ENCODE measurements at regions not wholly inside any gene's neighbourhood (a gene's known extent, or its start where the extent isn't known, plus 50 kb on each side); places are given as distances from the start of the nearest gene placed in this dataset.

GRCh38 chr11:127369356-127369755 lies 368.8 kb upstream of the KIRREL3 start:
- no peak for DNase-seq

GRCh38 chr11:127362754-127363308 lies 362.3 kb upstream of the KIRREL3 start:
- no peak for DNase-seq

GRCh38 chr11:127358160-127358559 lies 357.6 kb upstream of the KIRREL3 start:
- DNase-seq = no peak

- DNase-seq = no peak
Observed at GRCh38 chr11:127350476-127350875, 349.9 kb upstream of the KIRREL3 start.

GRCh38 chr11:127345819-127346459 lies 345.4 kb upstream of the KIRREL3 start:
- DNase-seq = no peak

GRCh38 chr11:127340438-127340837 lies 339.9 kb upstream of the KIRREL3 start:
- DNase-seq = no peak

- no peak for DNase-seq
Observed at GRCh38 chr11:127339376-127339775, 338.8 kb upstream of the KIRREL3 start.

- DNase-seq = no peak
Observed at GRCh38 chr11:127338380-127339259, 338.1 kb upstream of the KIRREL3 start.

- DNase-seq = no peak
Observed at GRCh38 chr11:127334466-127334865, 333.9 kb upstream of the KIRREL3 start.

- DNase-seq = no peak
Observed at GRCh38 chr11:127332896-127333295, 332.3 kb upstream of the KIRREL3 start.

- no peak for DNase-seq
Observed at GRCh38 chr11:127330044-127330443, 329.5 kb upstream of the KIRREL3 start.

- DNase-seq = no peak
Observed at GRCh38 chr11:127308291-127308690, 307.7 kb upstream of the KIRREL3 start.

GRCh38 chr11:127307700-127308099 lies 307.1 kb upstream of the KIRREL3 start:
- no peak for DNase-seq

GRCh38 chr11:127304634-127305033 lies 304.1 kb upstream of the KIRREL3 start:
- DNase-seq = no peak

- DNase-seq = no peak
Observed at GRCh38 chr11:127288926-127289325, 288.4 kb upstream of the KIRREL3 start.

GRCh38 chr11:127281534-127281933 lies 281.0 kb upstream of the KIRREL3 start:
- DNase-seq = no peak

GRCh38 chr11:127275774-127276173 lies 275.2 kb upstream of the KIRREL3 start:
- no peak for DNase-seq

- DNase-seq = no peak
Observed at GRCh38 chr11:127274328-127274676, 273.7 kb upstream of the KIRREL3 start.

GRCh38 chr11:127273593-127274327 lies 273.2 kb upstream of the KIRREL3 start:
- DNase-seq = no peak

GRCh38 chr11:127270851-127271250 lies 270.3 kb upstream of the KIRREL3 start:
- DNase-seq = no peak

GRCh38 chr11:127269911-127270310 lies 269.3 kb upstream of the KIRREL3 start:
- DNase-seq = no peak

- no peak for DNase-seq
Observed at GRCh38 chr11:127268932-127269331, 268.4 kb upstream of the KIRREL3 start.

GRCh38 chr11:127268521-127268920 lies 268.0 kb upstream of the KIRREL3 start:
- DNase-seq = no peak
